ENCODE measurements at regions not wholly inside any gene's neighbourhood (a gene's known extent, or its start where the extent isn't known, plus 50 kb on each side); places are given as distances from the start of the nearest gene placed in this dataset.

- no peak overlapping the region for H3T11ph ChIP-seq (ENCODE audit: low read length)
- no peak overlapping the region for H2BK120ac ChIP-seq (ENCODE audit: low read depth, low read length, poor library complexity, severe bottlenecking)
- H3K4me1 ChIP-seq (ENCODE audit: insufficient read depth, low read length) = peaks cover 2% of the 10 kb centered on the region; the same call in 1 of the 2 replicates
- no peak overlapping the region for H2BK20ac ChIP-seq (ENCODE audit: low read depth, low read length, poor library complexity, severe bottlenecking)
- H3K36me3 Mint-ChIP-seq (ENCODE audit: insufficient read depth in 1 of 3, low read depth in 3 of 3) = no peaks in the 10 kb centered on the region; a peak in 1 of 7 replicates
- H3K18ac ChIP-seq (ENCODE audit: insufficient read length, low read depth, low read length) = no peak overlapping the region
- H3K27ac ChIP-seq (ENCODE audit: insufficient read length, low read depth, low read length) = no peak overlapping the region
- peaks cover 14 to 19% of the 10 kb centered on the region in 2 experiments for H3K4me1 Mint-ChIP-seq
- H3K27ac Mint-ChIP-seq = no peak overlapping the region
- H4K91ac ChIP-seq (ENCODE audit: insufficient read length, low read depth, low read length) = no peak overlapping the region
- H3K9me3 ChIP-seq (ENCODE audit: control insufficient read depth, low read depth, low read length) = no peaks in the 10 kb centered on the region
- H3K14ac ChIP-seq (ENCODE audit: insufficient read depth, low read length) = no peak overlapping the region
- H3K56ac ChIP-seq (ENCODE audit: insufficient read length, low read depth, low read length) = no peak overlapping the region
- H2AFZ ChIP-seq (ENCODE audit: low read length) = no peak overlapping the region
- H2BK12ac ChIP-seq (ENCODE audit: insufficient read length, low read depth, low read length) = no peak overlapping the region
- no CpG with 5 or more reads among the region's 2 CpGs for WGBS (ENCODE audit: extremely low coverage, insufficient read length, low lambda C conversion rate)
- TF ChIP-seq, protein P1, sequence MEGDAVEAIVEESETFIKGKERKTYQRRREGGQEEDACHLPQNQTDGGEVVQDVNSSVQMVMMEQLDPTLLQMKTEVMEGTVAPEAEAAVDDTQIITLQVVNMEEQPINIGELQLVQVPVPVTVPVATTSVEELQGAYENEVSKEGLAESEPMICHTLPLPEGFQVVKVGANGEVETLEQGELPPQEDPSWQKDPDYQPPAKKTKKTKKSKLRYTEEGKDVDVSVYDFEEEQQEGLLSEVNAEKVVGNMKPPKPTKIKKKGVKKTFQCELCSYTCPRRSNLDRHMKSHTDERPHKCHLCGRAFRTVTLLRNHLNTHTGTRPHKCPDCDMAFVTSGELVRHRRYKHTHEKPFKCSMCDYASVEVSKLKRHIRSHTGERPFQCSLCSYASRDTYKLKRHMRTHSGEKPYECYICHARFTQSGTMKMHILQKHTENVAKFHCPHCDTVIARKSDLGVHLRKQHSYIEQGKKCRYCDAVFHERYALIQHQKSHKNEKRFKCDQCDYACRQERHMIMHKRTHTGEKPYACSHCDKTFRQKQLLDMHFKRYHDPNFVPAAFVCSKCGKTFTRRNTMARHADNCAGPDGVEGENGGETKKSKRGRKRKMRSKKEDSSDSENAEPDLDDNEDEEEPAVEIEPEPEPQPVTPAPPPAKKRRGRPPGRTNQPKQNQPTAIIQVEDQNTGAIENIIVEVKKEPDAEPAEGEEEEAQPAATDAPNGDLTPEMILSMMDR (conservative IDR thresholded peaks at IDR 0.05) = no peak
- H3K27me3 ChIP-seq (ENCODE audit: insufficient read depth, low read length) = no peaks in the 10 kb centered on the region
- H4K20me1 ChIP-seq (ENCODE audit: control insufficient read depth, insufficient read depth, insufficient read length) = no peaks in the 10 kb centered on the region
- H3K23me2 ChIP-seq (ENCODE audit: insufficient read length, low read depth, low read length, poor library complexity, severe bottlenecking) = no peaks in the 10 kb centered on the region
- H2BK5ac ChIP-seq (ENCODE audit: insufficient read length, low read length) = no peak overlapping the region
- DNase-seq = no peak
- no peak overlapping the region for H3K4ac ChIP-seq (ENCODE audit: low read depth, low read length)
- no peak overlapping the region for H2AK5ac ChIP-seq (ENCODE audit: insufficient read length, low read length)
- H3K9ac ChIP-seq (ENCODE audit: extremely low read depth, insufficient read length, low read length) = no peak overlapping the region
- no peaks in the 10 kb centered on the region for H3K27me3 Mint-ChIP-seq (ENCODE audit: low read depth)
- H3K9me3 Mint-ChIP-seq = no peaks in the 10 kb centered on the region; a peak in 1 of 5 replicates
- no peaks in the 10 kb centered on the region for H3K79me1 ChIP-seq (ENCODE audit: insufficient read depth, low read depth, low read length, poor library complexity, severe bottlenecking)
- H4K5ac ChIP-seq (ENCODE audit: insufficient read length, low read depth, low read length) = no peak overlapping the region
- no peak overlapping the region for H3K4me3 Mint-ChIP-seq
- no peak overlapping the region for H3K23ac ChIP-seq (ENCODE audit: insufficient read length, low read depth, low read length)
- no peaks in the 10 kb centered on the region for H3K79me2 ChIP-seq (ENCODE audit: insufficient read depth, low read length)
- no peak overlapping the region for H2BK15ac ChIP-seq (ENCODE audit: low read depth, low read length)
- no peak overlapping the region for H3K4me2 ChIP-seq (ENCODE audit: insufficient read depth, insufficient read length, low read length)
- H4K8ac ChIP-seq (replicated peaks; ENCODE audit: insufficient read length, low read depth, low read length) = no peak overlapping the region
Measured at GRCh38 chr14:49460662-49461061, 125.5 kb downstream of the RPS29 start.

Data from H9 (cell line).